Progenitor cell of endocrine pancreas (in vitro differentiated cells): ENCODE measurements at regions not wholly inside any gene's neighbourhood (a gene's known extent, or its start where the extent isn't known, plus 50 kb on each side); places are given as distances from the start of the nearest gene placed in this dataset.
"Not testable (repeated sequence)": the region's sequence is repeated elsewhere in the genome, so short reads cannot be mapped to it uniquely, and the experiment has no call there.

Experiments
- DNase-seq: peaks from one replicate; pipeline ENCODE4 v3.0.0; 2021; ENCODE audit warnings: low spot score; ENCODE audit not compliant: unreplicated experiment
- H3K27ac Mint-ChIP-seq: 2 replicates; pipeline ENCODE4 v1.8.0; 2021; ENCODE audit warnings: mild to moderate bottlenecking, moderate library complexity, mixed read lengths
- H3K27me3 Mint-ChIP-seq: 2 replicates; pipeline ENCODE4 v1.8.0; 2021; ENCODE audit warnings: mixed read lengths
- H3K36me3 Mint-ChIP-seq: 2 replicates; pipeline ENCODE4 v1.8.0; 2022; ENCODE audit warnings: mixed read lengths; ENCODE audit not compliant: insufficient read depth
- H3K4me1 Mint-ChIP-seq: 2 replicates; pipeline ENCODE4 v1.8.0; 2021; ENCODE audit warnings: low read depth, mixed read lengths
- H3K4me3 Mint-ChIP-seq: 2 replicates; pipeline ENCODE4 v1.8.0; 2021; ENCODE audit warnings: low read depth, mild to moderate bottlenecking, moderate library complexity, mixed read lengths
- H3K9me3 Mint-ChIP-seq: 2 replicates; pipeline ENCODE4 v1.8.0; 2021; ENCODE audit warnings: low read depth, mixed read lengths
- TF ChIP-seq, protein P1 (sequence below): fragments of 200-600 bp; sonication (generic); IDR thresholded peaks from one replicate; pipeline ENCODE4 v1.5.0; 2021; ENCODE audit warnings: antibody characterized with exemption, mild to moderate bottlenecking; ENCODE audit not compliant: unreplicated experiment

GRCh38 chr18:40249390-40250080 lies 1705.5 kb upstream of the PIK3C3 start:
- H3K4me3 Mint-ChIP-seq, result no peak overlapping the region

GRCh38 chr18:40245612-40246011 lies 1709.4 kb upstream of the PIK3C3 start:
- not testable (repeated sequence) for H3K27ac Mint-ChIP-seq, DNase-seq, H3K36me3 Mint-ChIP-seq, H3K9me3 Mint-ChIP-seq, H3K4me3 Mint-ChIP-seq, H3K27me3 Mint-ChIP-seq, H3K4me1 Mint-ChIP-seq

More at GRCh38 chr18:40249390-40250080, 1705.5 kb upstream of the PIK3C3 start:
- no peak overlapping the region for H3K27ac Mint-ChIP-seq
- H3K27me3 Mint-ChIP-seq, result no peaks in the 10 kb centered on the region
- peaks cover 3% of the 10 kb centered on the region for H3K9me3 Mint-ChIP-seq
- TF ChIP-seq, protein P1, sequence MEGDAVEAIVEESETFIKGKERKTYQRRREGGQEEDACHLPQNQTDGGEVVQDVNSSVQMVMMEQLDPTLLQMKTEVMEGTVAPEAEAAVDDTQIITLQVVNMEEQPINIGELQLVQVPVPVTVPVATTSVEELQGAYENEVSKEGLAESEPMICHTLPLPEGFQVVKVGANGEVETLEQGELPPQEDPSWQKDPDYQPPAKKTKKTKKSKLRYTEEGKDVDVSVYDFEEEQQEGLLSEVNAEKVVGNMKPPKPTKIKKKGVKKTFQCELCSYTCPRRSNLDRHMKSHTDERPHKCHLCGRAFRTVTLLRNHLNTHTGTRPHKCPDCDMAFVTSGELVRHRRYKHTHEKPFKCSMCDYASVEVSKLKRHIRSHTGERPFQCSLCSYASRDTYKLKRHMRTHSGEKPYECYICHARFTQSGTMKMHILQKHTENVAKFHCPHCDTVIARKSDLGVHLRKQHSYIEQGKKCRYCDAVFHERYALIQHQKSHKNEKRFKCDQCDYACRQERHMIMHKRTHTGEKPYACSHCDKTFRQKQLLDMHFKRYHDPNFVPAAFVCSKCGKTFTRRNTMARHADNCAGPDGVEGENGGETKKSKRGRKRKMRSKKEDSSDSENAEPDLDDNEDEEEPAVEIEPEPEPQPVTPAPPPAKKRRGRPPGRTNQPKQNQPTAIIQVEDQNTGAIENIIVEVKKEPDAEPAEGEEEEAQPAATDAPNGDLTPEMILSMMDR, result no peak
- H3K4me1 Mint-ChIP-seq, result peaks cover 2% of the 10 kb centered on the region
- no peaks in the 10 kb centered on the region for H3K36me3 Mint-ChIP-seq
- DNase-seq, result no peak

DNA sequence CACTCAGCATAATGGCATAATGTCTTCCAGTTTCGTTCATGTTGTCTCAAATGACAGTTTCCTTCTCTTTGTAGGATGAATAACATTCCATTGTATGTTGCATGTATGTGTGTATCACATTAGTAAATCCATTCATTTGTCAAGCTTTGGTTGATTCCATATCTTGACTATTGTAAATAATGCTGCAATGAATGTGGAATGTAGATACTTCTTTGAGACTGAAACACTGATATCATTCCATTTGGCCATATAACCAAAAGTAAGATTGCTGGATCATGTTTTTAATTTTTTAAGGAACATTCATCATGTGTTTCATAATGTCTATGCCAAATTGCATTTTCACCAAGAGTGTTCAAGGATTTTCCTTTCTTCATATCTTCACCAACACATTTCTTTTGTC lies 1711.4 kb upstream of the PIK3C3 start:
- no peak overlapping the region for H3K27ac Mint-ChIP-seq
- no peaks in the 10 kb centered on the region for H3K27me3 Mint-ChIP-seq
- TF ChIP-seq, protein P1, result no peak
- H3K9me3 Mint-ChIP-seq, result no peaks in the 10 kb centered on the region
- no peaks in the 10 kb centered on the region for H3K36me3 Mint-ChIP-seq
- H3K4me1 Mint-ChIP-seq, result no peaks in the 10 kb centered on the region
- DNase-seq, result no peak
- H3K4me3 Mint-ChIP-seq, result no peak overlapping the region

DNA sequence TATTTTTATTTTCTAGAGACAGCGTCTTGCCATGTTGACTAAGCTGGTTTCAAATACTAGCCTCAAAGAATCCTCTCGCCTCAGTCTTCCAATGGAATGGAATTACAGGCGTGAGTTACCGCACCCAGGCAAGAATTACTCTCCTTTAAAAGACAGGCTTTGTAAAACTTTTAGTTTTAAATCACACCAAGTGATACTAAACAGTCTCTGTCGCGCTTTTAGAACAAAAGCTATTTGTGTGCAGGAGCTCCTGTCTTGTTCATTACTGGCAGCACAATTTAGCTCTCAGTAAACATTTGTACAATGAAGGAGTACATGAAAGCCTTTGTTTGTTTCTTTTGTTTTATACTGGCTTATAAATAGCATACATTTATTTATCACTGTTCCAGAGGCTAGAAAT lies 1719.2 kb upstream of the PIK3C3 start:
- Mint-ChIP-seq H3K4me1 (peaks cover 5% of the 10 kb centered on the region), H3K4me3 (no peak overlapping the region), H3K27me3 (no peaks in the 10 kb centered on the region), H3K36me3 (peaks cover 1% of the 10 kb centered on the region), H3K9me3 (peaks cover 4% of the 10 kb centered on the region), H3K27ac (no peak overlapping the region)
- no peak for DNase-seq
- TF ChIP-seq, protein P1, result no peak

GRCh38 chr18:40235323-40235722 lies 1719.7 kb upstream of the PIK3C3 start:
- no peaks in the 10 kb centered on the region for H3K27me3 Mint-ChIP-seq

More at GRCh38 chr18:40235323-40235722, 1719.7 kb upstream of the PIK3C3 start:
- Mint-ChIP-seq H3K4me1 (peaks cover 5% of the 10 kb centered on the region), H3K9me3 (peaks cover 4% of the 10 kb centered on the region), H3K27ac (no peak overlapping the region), H3K4me3 (no peak overlapping the region), H3K36me3 (peaks cover 1% of the 10 kb centered on the region)
- TF ChIP-seq, protein P1, result no peak
- no peak for DNase-seq
